GM21526 (cell line): ENCODE measurements at regions not wholly inside any gene's neighbourhood (a gene's known extent, or its start where the extent isn't known, plus 50 kb on each side); places are given as distances from the start of the nearest gene placed in this dataset.

Experiments used
- ATAC-seq: cut with Tn5 transposase; IDR thresholded peaks from one replicate; pipeline ENCODE4 v1.9.1; 2021; ENCODE audit warnings: moderate library complexity; ENCODE audit not compliant: unreplicated experiment, low FRiP score

GRCh38 chr18:61679836-61680235 lies 213.0 kb downstream of the RNF152 start:
- no peak for ATAC-seq

- ATAC-seq, result no peak
Observed at GRCh38 chr18:61677435-61677970, 215.3 kb downstream of the RNF152 start.

GRCh38 chr18:61676773-61677434 lies 215.9 kb downstream of the RNF152 start:
- no peak for ATAC-seq

GRCh38 chr18:61669320-61669719 lies 223.5 kb downstream of the RNF152 start:
- ATAC-seq, result no peak

- no peak for ATAC-seq
Observed at GRCh38 chr18:61666876-61667590, 225.8 kb downstream of the RNF152 start.

- ATAC-seq, result no peak
Observed at GRCh38 chr18:61664419-61665084, 228.3 kb downstream of the RNF152 start.

GRCh38 chr18:61662726-61663125 lies 230.1 kb downstream of the RNF152 start:
- ATAC-seq, result no peak

GRCh38 chr18:61658431-61658830 lies 234.4 kb downstream of the RNF152 start:
- no peak for ATAC-seq

GRCh38 chr18:61657066-61657732 lies 235.6 kb downstream of the RNF152 start:
- ATAC-seq, result no peak

- no peak for ATAC-seq
Observed at GRCh38 chr18:61655630-61656029, 237.2 kb downstream of the RNF152 start.

GRCh38 chr18:61653823-61654551 lies 238.8 kb downstream of the RNF152 start:
- no peak for ATAC-seq

GRCh38 chr18:61651880-61652268 lies 240.9 kb downstream of the RNF152 start:
- no peak for ATAC-seq

- no peak for ATAC-seq
Observed at GRCh38 chr18:61651145-61651879, 241.5 kb downstream of the RNF152 start.

GRCh38 chr18:61643884-61644647 lies 248.7 kb downstream of the RNF152 start:
- ATAC-seq, result peak; percentile 49

- no peak for ATAC-seq
Observed at GRCh38 chr18:61639886-61640285, 252.9 kb downstream of the RNF152 start.

GRCh38 chr18:61637905-61638595 lies 254.8 kb downstream of the RNF152 start:
- ATAC-seq, result no peak

- no peak for ATAC-seq
Observed at GRCh38 chr18:61637319-61637718, 255.5 kb downstream of the RNF152 start.

GRCh38 chr18:61635901-61636528 lies 256.8 kb downstream of the RNF152 start:
- no peak for ATAC-seq
